ENCODE measurements at regions not wholly inside any gene's neighbourhood (a gene's known extent, or its start where the extent isn't known, plus 50 kb on each side); places are given as distances from the start of the nearest gene placed in this dataset.

DNA sequence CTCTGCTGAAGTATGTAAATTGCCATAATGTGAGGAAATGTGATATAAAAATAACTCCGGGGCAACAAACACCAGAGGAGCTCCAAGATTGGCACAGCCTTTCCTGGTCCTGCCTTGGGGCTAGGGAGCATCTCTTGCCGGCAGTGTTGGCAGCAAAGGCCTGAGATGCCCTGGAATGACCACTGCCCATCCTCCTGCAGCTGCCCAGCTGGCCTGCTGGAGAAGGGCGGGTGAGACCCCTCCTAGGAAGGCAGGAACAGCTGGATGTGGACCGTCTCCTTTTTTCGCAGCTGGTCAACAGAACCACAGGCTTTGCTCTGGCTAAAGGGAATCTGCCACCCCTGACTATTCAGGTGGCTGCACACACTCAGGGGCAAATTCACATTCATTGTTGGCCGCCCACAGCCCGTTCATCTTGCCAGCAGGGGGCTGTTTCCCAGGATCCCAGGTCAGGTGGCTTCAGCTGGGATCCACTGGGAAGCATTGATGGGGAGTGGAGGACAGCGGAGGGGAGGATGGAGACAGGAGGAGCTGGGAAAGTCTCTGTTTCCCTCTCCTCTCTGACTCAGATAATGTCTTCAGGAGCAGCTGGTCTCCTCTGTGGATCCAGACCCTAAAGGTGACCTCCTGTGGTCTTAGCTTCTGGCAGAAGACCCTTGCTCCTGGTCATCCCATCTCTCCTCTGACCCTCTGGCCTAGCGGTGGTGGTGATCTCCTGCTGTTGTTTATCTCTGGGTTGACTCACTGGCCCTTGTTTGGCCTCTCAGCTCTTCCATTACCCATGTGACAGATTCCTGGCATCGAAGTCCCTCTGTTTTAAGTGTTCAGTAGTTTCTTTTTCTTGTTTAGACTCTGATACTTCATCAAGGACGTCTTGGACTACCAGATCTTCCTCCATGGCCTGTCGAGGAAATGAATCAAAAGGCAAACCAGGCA, 336.7 kb downstream of the DHX35 start:
- TF ChIP-seq, protein P1, sequence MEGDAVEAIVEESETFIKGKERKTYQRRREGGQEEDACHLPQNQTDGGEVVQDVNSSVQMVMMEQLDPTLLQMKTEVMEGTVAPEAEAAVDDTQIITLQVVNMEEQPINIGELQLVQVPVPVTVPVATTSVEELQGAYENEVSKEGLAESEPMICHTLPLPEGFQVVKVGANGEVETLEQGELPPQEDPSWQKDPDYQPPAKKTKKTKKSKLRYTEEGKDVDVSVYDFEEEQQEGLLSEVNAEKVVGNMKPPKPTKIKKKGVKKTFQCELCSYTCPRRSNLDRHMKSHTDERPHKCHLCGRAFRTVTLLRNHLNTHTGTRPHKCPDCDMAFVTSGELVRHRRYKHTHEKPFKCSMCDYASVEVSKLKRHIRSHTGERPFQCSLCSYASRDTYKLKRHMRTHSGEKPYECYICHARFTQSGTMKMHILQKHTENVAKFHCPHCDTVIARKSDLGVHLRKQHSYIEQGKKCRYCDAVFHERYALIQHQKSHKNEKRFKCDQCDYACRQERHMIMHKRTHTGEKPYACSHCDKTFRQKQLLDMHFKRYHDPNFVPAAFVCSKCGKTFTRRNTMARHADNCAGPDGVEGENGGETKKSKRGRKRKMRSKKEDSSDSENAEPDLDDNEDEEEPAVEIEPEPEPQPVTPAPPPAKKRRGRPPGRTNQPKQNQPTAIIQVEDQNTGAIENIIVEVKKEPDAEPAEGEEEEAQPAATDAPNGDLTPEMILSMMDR (conservative IDR thresholded peaks at IDR 0.05; ENCODE audit: low read length), result no peak
- TF ChIP-seq EZH2phosphoT487 (IDR thresholded peaks at IDR 0.05; ENCODE audit: borderline replicate concordance), result no peak
